Astrocyte of the cerebellum (primary cell): ENCODE measurements at regions not wholly inside any gene's neighbourhood (a gene's known extent, or its start where the extent isn't known, plus 50 kb on each side); places are given as distances from the start of the nearest gene placed in this dataset.

ENCODE experiments used
- DNase-seq: peaks from one replicate; pipeline ENCODE4 v3.0.0-alpha.2; 2011; ENCODE audit warnings: low read depth
- H3K4me3 ChIP-seq: 2 replicates; pipeline ENCODE4 v1.5.1; 2011; ENCODE audit warnings: mild to moderate bottlenecking, low read depth, low read length, moderate library complexity
- in situ Hi-C: cut with HindIII; loops from 2 replicates; pipeline ENCODE4 v1.10.0; 2017; ENCODE audit warnings: low sequenced_read_pairs
- TF ChIP-seq, protein P1 (sequence below): IDR thresholded peaks from 2 replicates; pipeline ENCODE4 v1.5.1; 2012; ENCODE audit warnings: low read length, low read depth, moderate library complexity, mild to moderate bottlenecking; ENCODE audit errors: missing control alignments

DNA sequence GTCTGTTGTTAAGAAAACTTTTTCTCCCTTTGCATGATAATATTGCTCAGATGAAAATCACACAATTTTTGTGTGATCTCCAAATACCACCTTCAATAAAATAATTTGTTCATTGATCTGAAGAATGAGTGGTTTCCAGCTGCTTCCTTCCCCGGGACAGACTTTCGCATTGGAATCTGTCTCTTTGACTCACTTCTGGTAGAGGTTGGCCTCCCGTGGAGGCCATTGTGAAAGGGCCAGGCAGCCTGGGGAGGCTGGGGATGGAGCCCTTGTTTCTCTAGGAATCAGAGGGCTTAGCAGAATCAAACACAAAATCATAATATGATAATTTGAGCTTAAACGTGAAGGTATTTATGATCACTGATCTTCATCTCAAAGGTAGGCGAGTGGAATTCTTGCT, 135.0 kb upstream of the ZNF536 start:
- TF ChIP-seq, protein P1, sequence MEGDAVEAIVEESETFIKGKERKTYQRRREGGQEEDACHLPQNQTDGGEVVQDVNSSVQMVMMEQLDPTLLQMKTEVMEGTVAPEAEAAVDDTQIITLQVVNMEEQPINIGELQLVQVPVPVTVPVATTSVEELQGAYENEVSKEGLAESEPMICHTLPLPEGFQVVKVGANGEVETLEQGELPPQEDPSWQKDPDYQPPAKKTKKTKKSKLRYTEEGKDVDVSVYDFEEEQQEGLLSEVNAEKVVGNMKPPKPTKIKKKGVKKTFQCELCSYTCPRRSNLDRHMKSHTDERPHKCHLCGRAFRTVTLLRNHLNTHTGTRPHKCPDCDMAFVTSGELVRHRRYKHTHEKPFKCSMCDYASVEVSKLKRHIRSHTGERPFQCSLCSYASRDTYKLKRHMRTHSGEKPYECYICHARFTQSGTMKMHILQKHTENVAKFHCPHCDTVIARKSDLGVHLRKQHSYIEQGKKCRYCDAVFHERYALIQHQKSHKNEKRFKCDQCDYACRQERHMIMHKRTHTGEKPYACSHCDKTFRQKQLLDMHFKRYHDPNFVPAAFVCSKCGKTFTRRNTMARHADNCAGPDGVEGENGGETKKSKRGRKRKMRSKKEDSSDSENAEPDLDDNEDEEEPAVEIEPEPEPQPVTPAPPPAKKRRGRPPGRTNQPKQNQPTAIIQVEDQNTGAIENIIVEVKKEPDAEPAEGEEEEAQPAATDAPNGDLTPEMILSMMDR: no peak
- DNase-seq: no peak
- H3K4me3 ChIP-seq: no peak overlapping the region
- in situ Hi-C loops: no loop called here

DNA sequence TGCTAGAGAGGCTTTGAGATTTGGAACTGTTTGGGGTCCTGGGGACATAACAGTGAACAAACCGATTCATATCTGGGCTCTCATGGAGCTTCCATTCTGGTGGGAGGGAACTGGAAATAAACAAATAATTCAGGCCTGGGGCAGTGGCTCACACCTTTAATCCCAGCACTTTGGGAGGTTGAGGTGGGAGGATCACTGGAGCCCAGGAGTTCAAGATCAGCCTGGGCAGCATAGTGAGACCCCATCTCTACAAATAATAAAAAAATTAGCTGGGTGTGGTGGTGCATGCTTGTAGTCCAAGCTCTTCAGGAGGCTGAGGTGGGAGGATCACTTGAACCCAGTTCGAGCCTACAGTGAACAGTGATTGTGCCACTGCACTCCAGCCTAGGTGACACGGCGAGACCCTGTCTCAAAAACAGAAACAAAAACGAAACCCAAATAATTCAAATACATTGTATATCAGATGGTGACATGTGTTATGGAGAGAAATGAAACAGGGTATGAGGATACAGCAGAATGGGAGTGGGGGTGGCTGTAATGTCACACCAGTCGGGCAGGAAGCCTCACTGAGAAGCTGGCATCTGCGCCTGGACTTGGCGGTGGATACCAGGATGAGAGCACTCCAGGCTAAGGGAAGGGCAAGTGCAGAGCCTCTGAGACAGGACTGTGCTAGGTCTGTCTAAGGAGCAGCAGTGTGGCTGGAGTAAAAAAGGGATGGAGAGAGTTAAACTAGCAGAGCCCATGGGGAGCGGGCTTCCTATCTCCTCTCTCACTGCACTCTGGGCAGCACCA, 131.1 kb upstream of the ZNF536 start:
- no peak for DNase-seq
- TF ChIP-seq, protein P1: no peak
- no peak overlapping the region for H3K4me3 ChIP-seq
- in situ Hi-C loops: no loop called here

- TF ChIP-seq, protein P1: no peak
- H3K4me3 ChIP-seq: no peak overlapping the region
- no peak for DNase-seq
- in situ Hi-C loops: no loop called here
These were observed 127.7 kb upstream of the ZNF536 start for GRCh38 chr19:30244533-30244932.

GRCh38 chr19:30245401-30246039, 126.7 kb upstream of the ZNF536 start:
- TF ChIP-seq, protein P1: no peak
- H3K4me3 ChIP-seq: no peak overlapping the region
- no peak for DNase-seq
- in situ Hi-C loops: no loop called here

DNA sequence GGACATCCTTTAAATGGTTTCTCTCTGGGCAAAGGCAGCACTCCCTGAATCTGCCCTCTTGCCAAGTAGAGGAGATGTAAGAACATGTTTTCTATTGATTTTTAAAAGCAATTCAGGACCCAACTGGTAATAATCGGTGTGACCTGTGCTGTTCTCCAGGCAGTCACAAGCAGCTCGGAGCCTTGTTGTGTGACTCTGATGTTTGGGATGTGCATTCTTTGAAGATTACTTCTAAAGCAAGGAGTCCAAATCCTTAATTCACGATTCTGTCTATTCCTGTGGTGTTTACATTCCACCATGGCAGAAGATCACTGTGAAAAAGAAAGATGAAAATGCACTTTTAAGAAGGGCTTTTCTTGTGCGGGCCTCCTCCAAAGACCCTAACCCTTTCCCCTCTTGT, 122.3 kb upstream of the ZNF536 start:
- TF ChIP-seq, protein P1: no peak
- H3K4me3 ChIP-seq: no peak overlapping the region
- no peak for DNase-seq
- in situ Hi-C loops: no loop called here

DNA sequence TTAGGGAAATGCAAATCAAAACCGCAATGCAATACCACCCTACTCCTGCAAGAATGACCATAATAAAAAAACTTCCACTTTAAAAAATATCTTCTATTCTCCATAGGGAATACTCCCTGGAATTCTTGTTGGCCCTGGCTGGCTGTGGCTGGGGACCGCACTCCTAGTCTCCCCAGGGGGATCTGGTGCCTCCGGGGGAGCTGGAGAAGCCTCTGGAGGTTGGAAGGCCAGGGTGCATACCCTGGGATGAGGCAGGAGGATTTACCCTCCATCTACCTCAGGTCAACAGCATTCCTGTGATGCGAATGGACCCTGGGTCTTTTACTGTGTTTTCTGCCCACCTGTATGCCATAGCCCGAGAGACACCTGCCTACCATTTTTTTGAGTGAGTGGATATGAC, 120.0 kb upstream of the ZNF536 start:
- no peak overlapping the region for H3K4me3 ChIP-seq
- in situ Hi-C loops: no loop called here
- DNase-seq: no peak
- TF ChIP-seq, protein P1: no peak
